Kidney (tissue), 13 donors: ENCODE measurements at regions not wholly inside any gene's neighbourhood (a gene's known extent, or its start where the extent isn't known, plus 50 kb on each side); places are given as distances from the start of the nearest gene placed in this dataset.
A peak's percentile ranks its signal among the peaks of the same experiment; 100 is the strongest.

ENCODE experiments used
- DNase-seq, 5 donors: peaks; one replicate each; pipeline ENCODE4 v3.0.0-alpha.2; 2013 to 2020
- FAIRE-seq: peaks from 2 replicates; lab custom pipeline; 2012; peaks lifted over from hg19 to GRCh38; lab: Jason Lieb, UNC
- H3K27ac ChIP-seq, 2 donors: one replicate each; pipeline ENCODE4 v1.7.0; 2013; ENCODE audit warnings: low read depth in 2 of 2, low read length in 2 of 2, inconsistent platforms in 1 of 2
- H3K27me3 ChIP-seq: one replicate; pipeline ENCODE4 v1.7.1; 2013; ENCODE audit warnings: low read length, inconsistent platforms; ENCODE audit not compliant: control insufficient read depth, insufficient read depth
- H3K36me3 ChIP-seq, 3 donors: one replicate each; pipeline versions ENCODE4 v1.7.0 to v1.7.1; 2013; ENCODE audit warnings: low read length in 3 of 3, control low read depth in 1 of 3, inconsistent platforms in 1 of 3; ENCODE audit not compliant: insufficient read depth in 3 of 3, control insufficient read depth in 2 of 3
- H3K4me1 ChIP-seq, 3 donors: one replicate each; pipeline versions ENCODE4 v1.7.0 to v1.7.1; 2013; ENCODE audit warnings: low read length in 3 of 3, inconsistent platforms in 1 of 3, low read depth in 1 of 3; ENCODE audit not compliant: control insufficient read depth in 2 of 3, insufficient read depth in 2 of 3
- H3K4me3 ChIP-seq, 3 donors: one replicate each; pipeline versions ENCODE4 v1.7.0 to v1.8.1; 2013; ENCODE audit warnings: low read length in 3 of 3, control low read depth in 1 of 3, inconsistent platforms in 1 of 3
- H3K9ac ChIP-seq, 3 donors: one replicate each; pipeline versions ENCODE4 v1.7.0 to v1.7.1; 2013; ENCODE audit warnings: low read length in 3 of 3, control low read depth in 1 of 3, inconsistent platforms in 1 of 3
- H3K9me3 ChIP-seq, 3 donors: one replicate each; pipeline versions ENCODE4 v1.7.0 to v1.7.1; 2013; ENCODE audit warnings: low read length in 3 of 3, control low read depth in 1 of 3, inconsistent platforms in 1 of 3; ENCODE audit not compliant: control insufficient read depth in 2 of 3, insufficient read depth in 1 of 3
- CTCF ChIP-seq: IDR thresholded peaks from 3 replicates; pipeline ENCODE4 v1.5.1; 2012; ENCODE audit warnings: mild to moderate bottlenecking, moderate library complexity, borderline replicate concordance; ENCODE audit not compliant: insufficient read depth; ENCODE audit errors: extremely low read depth
- intact Hi-C: fragments of 100-400 bp; cut with DNase I; formaldehyde crosslinking; loops from one replicate; pipeline ENCODE4 v1.11.1; 2022
- donor health status: control.
- donor health status: control.
- donor health status: control.
- donor health status: control.
- donor health status: control.
- donor health status: DM: yes; HTN: yes; CAD: no.
- donor health status: Normal renal cell carcinoma (clear cell type).

GRCh38 chr5:145189746-145190145, 645.4 kb downstream of the PRELID2 start:
- TF ChIP-seq CTCF = no peak
- H3K27ac ChIP-seq = no peak overlapping the region
- no peaks in the 10 kb centered on the region for H3K36me3 ChIP-seq
- no peaks in the 10 kb centered on the region for H3K27me3 ChIP-seq
- no peak for FAIRE-seq
- no peaks in the 10 kb centered on the region for H3K4me1 ChIP-seq
- H3K9ac ChIP-seq = no peak overlapping the region
- H3K4me3 ChIP-seq = no peak overlapping the region
- no peaks in the 10 kb centered on the region for H3K9me3 ChIP-seq
- intact Hi-C loops = no loop called here
- DNase-seq = no peak

GRCh38 chr5:145180371-145180770, 654.8 kb downstream of the PRELID2 start:
- no peaks in the 10 kb centered on the region for H3K4me1 ChIP-seq
- FAIRE-seq (no peak), DNase-seq (peak in 3 of 5 donors; percentile 12 to 50 (median 40))
- intact Hi-C loops = no loop called here
- no peak overlapping the region for H3K27ac ChIP-seq
- H3K4me3 ChIP-seq = no peak overlapping the region
- no peaks in the 10 kb centered on the region for H3K36me3 ChIP-seq
- H3K9ac ChIP-seq = no peak overlapping the region
- H3K9me3 ChIP-seq = no peaks in the 10 kb centered on the region
- no peaks in the 10 kb centered on the region for H3K27me3 ChIP-seq
- no peak for TF ChIP-seq CTCF

GRCh38 chr5:145178641-145179523, 656.3 kb downstream of the PRELID2 start:
- H3K9me3 ChIP-seq = no peaks in the 10 kb centered on the region
- H3K27me3 ChIP-seq = no peaks in the 10 kb centered on the region
- no peak for TF ChIP-seq CTCF
- intact Hi-C loops = no loop called here
- FAIRE-seq = no peak
- no peak overlapping the region for H3K27ac ChIP-seq
- H3K9ac ChIP-seq = no peak overlapping the region
- no peak overlapping the region for H3K4me3 ChIP-seq
- no peaks in the 10 kb centered on the region for H3K4me1 ChIP-seq
- DNase-seq = no peak
- no peaks in the 10 kb centered on the region for H3K36me3 ChIP-seq
